Embryonic facial prominence (tissue), 1 donor: ENCODE measurements at regions not wholly inside any gene's neighbourhood (a gene's known extent, or its start where the extent isn't known, plus 50 kb on each side); places are given as distances from the start of the nearest gene placed in this dataset.
"Not testable (repeated sequence)": the region's sequence is repeated elsewhere in the genome, so short reads cannot be mapped to it uniquely, and the experiment has no call there.

Experiments used
- DNase-seq: peaks from one replicate; pipeline ENCODE4 v3.0.0-alpha.2; 2016; ENCODE audit errors: extremely low spot score

DNA sequence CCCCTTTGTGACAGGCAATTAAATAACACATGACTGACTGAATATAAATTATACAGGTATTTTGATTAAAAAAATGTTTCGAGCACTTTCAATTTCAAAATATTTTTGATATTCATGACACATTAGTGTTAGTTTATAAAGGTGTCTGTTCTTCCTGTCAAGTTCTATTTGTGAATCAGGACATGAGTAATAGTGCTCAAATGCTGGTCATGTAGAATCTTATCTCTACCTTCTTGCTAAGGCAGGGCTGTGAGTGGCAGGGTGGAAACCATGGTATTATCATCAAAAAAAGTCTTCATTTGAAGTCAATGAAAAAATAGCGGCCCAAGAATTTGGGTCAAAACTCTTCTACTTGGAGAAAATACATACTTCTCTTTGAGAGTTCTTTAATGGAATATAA, 250.2 kb downstream of the DACT1 start:
- no peak for DNase-seq

GRCh38 chr14:58898655-58899316, 261.0 kb downstream of the DACT1 start:
- DNase-seq = no peak

- no peak for DNase-seq
Observed at GRCh38 chr14:58899317-58899713, 261.6 kb downstream of the DACT1 start.

DNA sequence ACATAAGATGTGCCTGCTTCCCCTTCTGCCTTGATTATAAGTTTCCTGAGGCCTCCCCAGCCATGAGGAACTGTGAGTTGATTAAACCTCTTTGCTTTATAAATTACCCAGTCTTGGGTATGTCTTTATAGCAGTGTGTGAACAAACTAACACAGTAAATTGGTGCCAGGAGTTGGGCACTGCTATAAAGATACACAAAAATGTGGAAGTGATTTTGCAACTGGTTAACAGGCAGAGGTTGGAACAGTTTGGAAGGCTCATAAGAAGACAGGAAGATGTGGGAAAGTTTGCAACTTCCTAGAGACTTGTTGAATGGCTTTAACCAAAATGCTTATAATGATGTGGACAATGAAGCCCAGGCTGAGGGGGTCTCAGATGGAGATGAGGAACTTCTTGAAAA, 264.1 kb downstream of the DACT1 start:
- no peak for DNase-seq

- DNase-seq = no peak
Observed at GRCh38 chr14:58904776-58905175, 267.0 kb downstream of the DACT1 start.

- DNase-seq = no peak
Observed at GRCh38 chr14:58907803-58908202, 270.0 kb downstream of the DACT1 start.

GRCh38 chr14:58912287-58912686, 274.5 kb downstream of the DACT1 start:
- DNase-seq = no peak

DNA sequence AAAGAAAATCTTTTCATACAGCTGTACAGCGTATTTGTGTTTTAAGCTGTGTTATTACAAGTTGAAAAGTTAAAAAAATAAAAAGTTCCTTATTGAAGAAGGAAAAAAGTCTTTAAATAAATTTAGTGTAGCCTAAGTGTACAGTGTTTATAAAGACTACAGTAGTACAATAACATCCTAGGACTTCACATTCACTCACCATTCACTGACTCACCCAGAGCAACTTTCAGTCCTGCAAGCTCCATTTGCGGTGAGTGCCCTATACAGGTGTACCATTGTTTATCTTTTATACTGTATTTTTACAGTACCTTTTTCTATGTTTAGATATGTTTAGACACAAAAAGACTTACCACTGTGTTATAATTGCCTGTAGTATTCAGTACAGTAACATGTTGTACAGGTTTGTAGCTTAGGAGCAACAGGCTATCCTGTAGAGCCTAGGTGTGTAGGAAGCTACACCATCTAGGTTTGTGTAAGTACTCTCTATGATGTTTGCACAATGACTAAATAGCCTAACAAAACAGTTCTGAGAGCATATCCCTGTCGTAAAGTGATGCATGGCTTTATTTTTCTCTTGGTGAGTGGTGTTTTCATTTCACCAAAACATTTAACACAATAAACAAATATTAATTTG, 275.2 kb downstream of the DACT1 start:
- DNase-seq = no peak

GRCh38 chr14:58914279-58914855, 274.1 kb upstream of the DAAM1 start:
- DNase-seq = no peak

DNA sequence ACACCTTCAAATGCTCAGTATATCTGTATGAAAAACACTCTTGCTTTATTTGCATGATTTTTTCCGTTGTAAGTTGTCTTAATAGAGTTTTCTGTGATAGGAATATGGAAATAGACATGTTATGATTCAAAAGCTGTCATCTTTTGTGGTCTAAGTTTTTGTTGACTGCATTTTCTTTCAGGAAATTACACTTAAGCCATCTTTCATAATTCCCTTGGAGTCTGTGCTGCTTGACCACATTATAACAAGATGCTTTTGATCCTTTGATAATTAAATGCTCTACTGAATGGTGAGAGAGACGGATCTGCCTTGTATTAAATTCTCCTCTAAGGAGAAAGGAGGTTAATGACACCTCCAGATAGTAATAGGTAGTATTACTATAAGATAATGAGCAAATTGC, 272.8 kb upstream of the DAAM1 start:
- DNase-seq = no peak

GRCh38 chr14:58918066-58918738, 270.3 kb upstream of the DAAM1 start:
- DNase-seq = no peak

GRCh38 chr14:58919217-58919616, 269.2 kb upstream of the DAAM1 start:
- DNase-seq = no peak

GRCh38 chr14:58920230-58920629, 268.2 kb upstream of the DAAM1 start:
- DNase-seq = no peak

DNA sequence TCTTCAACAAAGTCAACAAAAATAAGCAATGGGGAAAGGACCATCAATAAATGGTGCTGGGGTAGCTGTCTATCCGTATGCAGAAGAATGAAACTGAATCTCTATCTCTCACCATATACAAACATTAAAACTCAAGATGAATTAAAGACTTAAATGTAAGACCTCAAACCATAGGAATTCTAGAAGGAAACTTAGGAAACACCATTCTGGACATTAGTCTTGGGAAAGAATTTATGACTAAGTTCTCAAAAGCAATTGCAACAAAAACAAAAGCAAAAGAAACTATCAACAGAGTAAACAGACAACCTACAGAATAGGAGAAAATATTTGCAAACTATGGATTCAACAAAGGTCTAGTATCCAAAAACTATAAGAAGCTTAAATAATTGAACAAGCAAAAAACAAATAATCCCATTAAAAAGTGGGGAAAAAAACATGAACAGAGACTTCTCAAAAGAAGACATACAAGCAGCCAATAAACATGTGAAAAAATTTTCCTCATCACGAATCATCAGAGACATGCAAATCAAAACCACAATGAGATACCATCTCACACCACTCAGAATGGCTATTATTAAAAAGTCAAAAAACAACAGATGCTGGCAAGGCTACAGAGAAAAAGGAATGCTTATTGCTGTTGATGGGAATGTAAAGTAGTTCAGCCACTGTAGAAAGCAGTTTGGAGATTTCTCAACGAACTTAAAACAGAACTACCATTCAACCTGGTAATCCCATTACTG, 266.1 kb upstream of the DAAM1 start:
- not testable (repeated sequence) for DNase-seq

DNA sequence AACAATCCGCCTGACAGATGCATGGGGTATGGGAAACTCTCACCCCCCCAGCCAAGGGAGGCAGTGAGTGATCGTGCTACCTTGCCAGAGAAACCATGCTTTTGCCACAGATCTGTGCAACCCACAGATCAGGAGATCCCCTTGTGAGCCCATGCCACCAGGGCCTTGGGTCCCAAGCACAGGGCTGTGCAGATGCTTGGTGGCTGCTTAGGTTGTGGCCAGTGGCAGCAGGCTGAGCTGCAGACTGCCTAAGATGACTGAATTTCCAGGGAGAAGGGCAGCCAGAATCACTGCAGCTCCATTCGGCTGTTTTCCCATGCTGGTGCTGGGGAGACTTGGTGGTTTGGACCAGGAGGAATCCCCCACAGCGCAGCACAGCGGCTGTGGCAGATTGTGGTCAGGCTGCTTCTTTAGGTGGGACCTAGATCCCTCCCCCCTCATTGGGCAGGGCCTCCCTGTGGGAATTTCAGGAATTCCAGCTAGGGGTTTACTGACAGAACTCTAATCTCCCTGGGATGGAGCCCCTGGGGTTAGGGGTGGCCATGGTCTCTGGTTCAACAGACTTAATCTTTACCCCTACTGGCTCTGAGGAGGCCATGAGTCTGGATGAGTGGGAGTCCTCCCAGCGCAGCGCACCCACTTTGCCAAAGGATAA, 264.6 kb upstream of the DAAM1 start:
- no peak for DNase-seq

GRCh38 chr14:58941629-58942028, 246.8 kb upstream of the DAAM1 start:
- DNase-seq = no peak

DNA sequence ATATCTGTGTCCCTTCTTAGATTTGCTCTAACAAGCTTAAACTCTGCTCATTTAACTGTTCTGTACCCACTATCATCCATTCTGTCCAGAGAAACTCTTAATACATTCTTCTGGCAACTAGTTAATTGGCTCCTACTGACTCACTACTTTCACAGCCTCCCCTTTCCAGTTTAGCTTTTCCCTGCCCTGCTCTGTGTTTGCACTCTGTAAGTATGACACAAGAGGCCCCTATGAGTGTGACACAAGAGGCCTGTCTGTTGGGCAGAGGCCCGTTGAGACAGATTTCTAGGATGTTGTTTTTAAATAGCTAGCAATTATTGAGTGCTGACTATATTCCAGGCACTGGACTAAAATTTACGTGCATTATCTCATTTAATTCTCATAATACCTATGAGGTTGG, 246.0 kb upstream of the DAAM1 start:
- no peak for DNase-seq

- DNase-seq = no peak
Observed at GRCh38 chr14:58944343-58944967, 244.0 kb upstream of the DAAM1 start.

GRCh38 chr14:58944968-58945356, 243.5 kb upstream of the DAAM1 start:
- no peak for DNase-seq

- no peak for DNase-seq
Observed at GRCh38 chr14:58946431-58946830, 242.0 kb upstream of the DAAM1 start.

DNA sequence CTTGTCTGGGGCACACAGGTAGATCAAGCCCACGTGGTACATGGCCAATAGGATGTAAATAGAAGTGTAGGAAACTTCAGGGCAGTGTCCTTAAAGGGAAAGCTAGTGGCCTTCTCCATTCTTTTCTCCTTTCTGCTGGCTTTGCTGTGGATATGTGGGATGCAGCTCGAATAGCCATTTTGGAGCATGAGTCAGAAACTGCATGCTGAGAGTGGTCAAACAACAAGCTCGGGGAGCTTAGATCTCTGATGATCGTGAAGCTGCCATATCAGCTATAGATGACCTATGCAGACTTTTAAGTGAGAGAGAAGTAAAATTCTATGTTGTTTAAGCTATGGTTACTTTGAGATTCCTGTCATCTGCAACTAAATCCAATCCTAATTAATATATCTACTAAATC, 241.3 kb upstream of the DAAM1 start:
- no peak for DNase-seq
